ENCODE measurements at regions not wholly inside any gene's neighbourhood (a gene's known extent, or its start where the extent isn't known, plus 50 kb on each side); places are given as distances from the start of the nearest gene placed in this dataset.

GRCh38 chr14:65879248-65880009 lies 466.9 kb downstream of the FUT8 start:
- TF ChIP-seq CTCF (IDR thresholded peaks at IDR 0.05): no peak

GRCh38 chr14:65880507-65880906 lies 468.0 kb downstream of the FUT8 start:
- H3K36me3 Mint-ChIP-seq (ENCODE audit: low read depth): no peaks in the 10 kb centered on the region
- H3K27me3 Mint-ChIP-seq (ENCODE audit: low read depth, poor library complexity): no peaks in the 10 kb centered on the region
- no peak for DNase-seq
- no peak overlapping the region for H3K4me3 Mint-ChIP-seq
- TF ChIP-seq CTCF (IDR thresholded peaks at IDR 0.05): no peak
- H3K4me1 Mint-ChIP-seq: no peaks in the 10 kb centered on the region
- no peak overlapping the region for H3K27ac Mint-ChIP-seq
- peaks cover 30% of the 10 kb centered on the region for H3K9me3 Mint-ChIP-seq

More at GRCh38 chr14:65879248-65880009, 466.9 kb downstream of the FUT8 start:
- no peaks in the 10 kb centered on the region for H3K36me3 Mint-ChIP-seq (ENCODE audit: low read depth)
- peaks cover 30% of the 10 kb centered on the region for H3K9me3 Mint-ChIP-seq
- no peak for DNase-seq
- H3K4me3 Mint-ChIP-seq: no peak overlapping the region
- H3K27ac Mint-ChIP-seq: no peak overlapping the region
- no peaks in the 10 kb centered on the region for H3K27me3 Mint-ChIP-seq (ENCODE audit: low read depth, poor library complexity)
- no peaks in the 10 kb centered on the region for H3K4me1 Mint-ChIP-seq

- no peaks in the 10 kb centered on the region for H3K27me3 Mint-ChIP-seq (ENCODE audit: low read depth, poor library complexity)
- H3K27ac Mint-ChIP-seq: no peak overlapping the region
- H3K4me3 Mint-ChIP-seq: no peak overlapping the region
- no peak for DNase-seq
- no peaks in the 10 kb centered on the region for H3K36me3 Mint-ChIP-seq (ENCODE audit: low read depth)
- peaks cover 30% of the 10 kb centered on the region for H3K9me3 Mint-ChIP-seq
- TF ChIP-seq CTCF (IDR thresholded peaks at IDR 0.05): no peak
- no peaks in the 10 kb centered on the region for H3K4me1 Mint-ChIP-seq
These were observed 469.1 kb downstream of the FUT8 start for GRCh38 chr14:65881642-65882041.

- DNase-seq: no peak
- H3K4me3 Mint-ChIP-seq: no peak overlapping the region
- no peaks in the 10 kb centered on the region for H3K27me3 Mint-ChIP-seq (ENCODE audit: low read depth, poor library complexity)
- no peaks in the 10 kb centered on the region for H3K4me1 Mint-ChIP-seq
- H3K27ac Mint-ChIP-seq: no peak overlapping the region
- no peak for TF ChIP-seq CTCF (IDR thresholded peaks at IDR 0.05)
- H3K9me3 Mint-ChIP-seq: peaks cover 11% of the 10 kb centered on the region
- no peaks in the 10 kb centered on the region for H3K36me3 Mint-ChIP-seq (ENCODE audit: low read depth)
These were observed 476.1 kb downstream of the FUT8 start for GRCh38 chr14:65888677-65889076.

- DNase-seq: no peak
- H3K9me3 Mint-ChIP-seq: peaks cover 32% of the 10 kb centered on the region
- H3K27ac Mint-ChIP-seq: no peak overlapping the region
- no peaks in the 10 kb centered on the region for H3K36me3 Mint-ChIP-seq (ENCODE audit: low read depth)
- H3K27me3 Mint-ChIP-seq (ENCODE audit: low read depth, poor library complexity): peaks cover 3% of the 10 kb centered on the region
- H3K4me3 Mint-ChIP-seq: no peak overlapping the region
- no peaks in the 10 kb centered on the region for H3K4me1 Mint-ChIP-seq
- TF ChIP-seq CTCF (IDR thresholded peaks at IDR 0.05): no peak
These were observed 479.8 kb downstream of the FUT8 start for GRCh38 chr14:65892315-65892714.

GRCh38 chr14:65900164-65900563 lies 487.6 kb downstream of the FUT8 start:
- Mint-ChIP-seq H3K27me3 (ENCODE audit: low read depth, poor library complexity) (no peaks in the 10 kb centered on the region), H3K4me1 (no peaks in the 10 kb centered on the region), H3K4me3 (no peak overlapping the region), H3K27ac (no peak overlapping the region), H3K9me3 (peaks cover 45% of the 10 kb centered on the region), H3K36me3 (ENCODE audit: low read depth) (no peaks in the 10 kb centered on the region)
- no peak for DNase-seq
- TF ChIP-seq CTCF (IDR thresholded peaks at IDR 0.05): no peak
